GM06990 (cell line): ENCODE measurements at regions not wholly inside any gene's neighbourhood (a gene's known extent, or its start where the extent isn't known, plus 50 kb on each side); places are given as distances from the start of the nearest gene placed in this dataset.

Experiments
- DNase-seq: peaks from one replicate; pipeline ENCODE4 v3.0.0-alpha.2; 2011; ENCODE audit not compliant: insufficient read length; ENCODE audit errors: extremely low read depth
- H3K27me3 ChIP-seq: replicated peaks from 2 replicates; pipeline ENCODE4 v1.6.0; 2011; ENCODE audit warnings: low read length; ENCODE audit not compliant: control insufficient read depth, insufficient read depth
- H3K36me3 ChIP-seq: 2 replicates; pipeline ENCODE4 v1.5.1; 2011; ENCODE audit warnings: low read length; ENCODE audit not compliant: control insufficient read depth, insufficient read depth
- H3K4me3 ChIP-seq: replicated peaks from 2 replicates; pipeline ENCODE4 v1.5.1; 2011; ENCODE audit warnings: low read depth, mild to moderate bottlenecking, control low read depth, low read length
- CTCF ChIP-seq: IDR thresholded peaks from 2 replicates; pipeline ENCODE4 v1.5.1; 2011; ENCODE audit warnings: low read length, control low read depth, mild to moderate bottlenecking, inconsistent platforms; ENCODE audit not compliant: insufficient read depth, poor library complexity, severe bottlenecking

- DNase-seq: no peak
- no peak overlapping the region for H3K4me3 ChIP-seq
Measured at GRCh38 chr17:427327-427726, 74.7 kb upstream of the RPH3AL start.

GRCh38 chr17:422196-422930 lies 69.8 kb upstream of the RPH3AL start:
- no peak overlapping the region for H3K4me3 ChIP-seq
- H3K27me3 ChIP-seq: no peaks in the 10 kb centered on the region

More at GRCh38 chr17:427327-427726, 74.7 kb upstream of the RPH3AL start:
- no peak for TF ChIP-seq CTCF
- Histone ChIP-seq H3K27me3 (no peaks in the 10 kb centered on the region), H3K36me3 (no peaks in the 10 kb centered on the region)

GRCh38 chr17:420479-421175 lies 68.0 kb upstream of the RPH3AL start:
- TF ChIP-seq CTCF: no peak
- DNase-seq: no peak
- Histone ChIP-seq H3K27me3 (no peaks in the 10 kb centered on the region), H3K36me3 (no peaks in the 10 kb centered on the region), H3K4me3 (no peak overlapping the region)

More at GRCh38 chr17:422196-422930, 69.8 kb upstream of the RPH3AL start:
- no peak for TF ChIP-seq CTCF
- DNase-seq: no peak
- H3K36me3 ChIP-seq: no peaks in the 10 kb centered on the region

- H3K4me3 ChIP-seq: no peak overlapping the region
- no peaks in the 10 kb centered on the region for H3K27me3 ChIP-seq
- TF ChIP-seq CTCF: no peak
- H3K36me3 ChIP-seq: peaks cover 2% of the 10 kb centered on the region; the same call in 1 of the 2 replicates
- DNase-seq: no peak
Measured at GRCh38 chr17:419073-419735, 66.6 kb upstream of the RPH3AL start.

GRCh38 chr17:418421-418751 lies 65.8 kb upstream of the RPH3AL start:
- DNase-seq: no peak
- no peak for TF ChIP-seq CTCF
- H3K4me3 ChIP-seq: no peak overlapping the region
- peaks cover 2% of the 10 kb centered on the region; the same call in 1 of the 2 replicates for H3K36me3 ChIP-seq
- H3K27me3 ChIP-seq: no peaks in the 10 kb centered on the region
